ENCODE measurements at regions not wholly inside any gene's neighbourhood (a gene's known extent, or its start where the extent isn't known, plus 50 kb on each side); places are given as distances from the start of the nearest gene placed in this dataset.

DNA sequence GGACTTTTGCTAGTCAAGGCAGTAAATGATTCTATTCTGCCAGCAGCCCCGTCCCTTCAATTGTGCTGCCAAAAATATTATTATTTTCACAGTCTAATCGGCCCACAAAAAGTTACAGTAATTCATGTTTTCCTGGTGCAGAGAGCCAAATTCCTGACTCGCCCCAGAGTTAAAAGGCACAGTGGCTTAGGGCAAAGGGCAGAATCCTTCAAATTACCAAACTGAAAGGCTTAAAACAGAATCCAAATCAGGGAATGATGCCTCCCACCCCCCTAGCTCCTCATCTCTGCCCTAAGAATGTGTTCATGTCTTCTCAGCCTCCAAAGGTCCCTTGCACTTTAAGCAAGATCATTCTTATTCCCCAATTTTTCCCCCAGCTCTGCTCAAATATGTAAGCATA, 477.8 kb upstream of the PROK2 start:
- no peak for TF ChIP-seq CTCF (conservative IDR thresholded peaks at IDR 0.05)
- H3K36me3 ChIP-seq (ENCODE audit: control insufficient read depth, insufficient read depth, low read length) = no peaks in the 10 kb centered on the region
- no peaks in the 10 kb centered on the region for H3K9me3 Mint-ChIP-seq
- no peaks in the 10 kb centered on the region for H3K9me3 ChIP-seq (ENCODE audit: control insufficient read depth, low read length)
- peaks cover 65% of the 10 kb centered on the region for H3K27me3 ChIP-seq (ENCODE audit: control insufficient read depth, insufficient read depth, low read length, poor library complexity, severe bottlenecking)
- no peak overlapping the region for H3K27ac ChIP-seq (ENCODE audit: low read depth, low read length)
- H3K36me3 Mint-ChIP-seq (ENCODE audit: low read depth) = no peaks in the 10 kb centered on the region
- no peaks in the 10 kb centered on the region for H3K4me1 ChIP-seq (ENCODE audit: control insufficient read depth, insufficient read depth, low read length)
- 63 to 87% methylated on average over 3 of the region's 3 CpGs for WGBS, 2 experiments (ENCODE audit: insufficient coverage in 1 of 2, insufficient read length in 1 of 2)
- H3K27ac Mint-ChIP-seq = no peak overlapping the region
- H3K9ac ChIP-seq (ENCODE audit: extremely low read depth, low read length, poor library complexity, severe bottlenecking) = no peak overlapping the region
- DNase-seq = no peak
- peaks cover 63% of the 10 kb centered on the region for H3K27me3 Mint-ChIP-seq (ENCODE audit: insufficient read depth)
- no peak overlapping the region for H3K4me3 Mint-ChIP-seq
- peaks cover 5% of the 10 kb centered on the region for H3K4me1 Mint-ChIP-seq
- H3K4me3 ChIP-seq (ENCODE audit: low read length) = no peak overlapping the region

DNA sequence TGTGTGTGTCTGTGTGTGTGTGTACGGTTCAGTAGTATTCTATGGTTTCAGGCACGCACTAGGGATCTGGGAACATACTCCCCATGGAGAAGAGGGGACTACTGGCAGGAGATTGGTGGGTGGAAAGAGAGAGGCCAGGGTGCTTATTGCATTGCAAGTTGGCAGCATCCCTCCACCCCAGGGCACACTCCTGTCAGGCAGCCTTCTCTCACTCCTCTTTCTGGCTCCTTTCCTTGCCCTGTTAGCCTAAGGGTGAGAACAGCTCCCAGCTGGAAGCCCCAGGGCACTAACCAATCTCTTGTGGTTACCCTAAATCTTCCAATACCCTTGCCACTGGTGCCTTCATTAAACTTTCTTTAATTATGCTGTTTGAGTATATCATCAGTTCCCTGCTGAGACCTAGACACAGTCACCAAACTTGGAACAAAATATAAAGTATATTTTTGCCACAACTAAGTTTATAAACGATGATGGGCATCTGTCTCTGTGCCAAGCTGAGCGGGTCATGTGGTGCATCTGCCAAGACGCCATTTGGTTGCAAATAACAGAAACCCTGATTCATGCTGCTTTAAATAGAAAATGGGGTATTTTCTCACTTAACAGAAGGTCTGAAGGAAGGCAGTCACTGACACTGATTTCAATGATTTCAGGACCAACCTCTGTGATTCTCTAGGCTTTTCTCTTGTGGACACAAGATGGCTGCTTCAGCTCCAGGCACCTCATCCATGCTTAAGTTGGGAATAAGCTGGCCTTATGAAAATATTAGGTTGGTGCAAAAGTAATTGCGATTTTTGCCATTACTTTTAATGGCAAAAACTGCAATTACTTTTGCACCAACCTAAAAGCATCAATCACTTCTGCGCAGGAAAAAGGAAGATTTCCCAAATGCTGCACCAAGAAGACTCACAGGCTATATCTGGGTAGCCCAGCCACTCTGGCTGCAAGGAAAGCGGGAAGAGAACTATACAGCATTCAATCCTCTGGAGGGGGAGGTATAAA, 476.9 kb upstream of the PROK2 start:
- peaks cover 5% of the 10 kb centered on the region for H3K4me1 Mint-ChIP-seq
- H3K4me3 Mint-ChIP-seq = no peak overlapping the region
- Histone ChIP-seq H3K27me3 (ENCODE audit: control insufficient read depth, insufficient read depth, low read length, poor library complexity, severe bottlenecking) (peaks cover 69% of the 10 kb centered on the region), H3K4me1 (ENCODE audit: control insufficient read depth, insufficient read depth, low read length) (no peaks in the 10 kb centered on the region), H3K27ac (ENCODE audit: low read depth, low read length) (no peak overlapping the region), H3K36me3 (ENCODE audit: control insufficient read depth, insufficient read depth, low read length) (no peaks in the 10 kb centered on the region), H3K9me3 (ENCODE audit: control insufficient read depth, low read length) (no peaks in the 10 kb centered on the region), H3K9ac (ENCODE audit: extremely low read depth, low read length, poor library complexity, severe bottlenecking) (no peak overlapping the region), H3K4me3 (ENCODE audit: low read length) (no peak overlapping the region)
- H3K27me3 Mint-ChIP-seq (ENCODE audit: insufficient read depth) = peaks cover 63% of the 10 kb centered on the region
- no peaks in the 10 kb centered on the region for H3K9me3 Mint-ChIP-seq
- no peak for TF ChIP-seq CTCF (conservative IDR thresholded peaks at IDR 0.05)
- H3K27ac Mint-ChIP-seq = no peak overlapping the region
- H3K36me3 Mint-ChIP-seq (ENCODE audit: low read depth) = no peaks in the 10 kb centered on the region
- 93 to 97% methylated on average over 6 to 8 of the region's 8 CpGs for WGBS, 2 experiments (ENCODE audit: insufficient coverage in 1 of 2, insufficient read length in 1 of 2)
- DNase-seq = no peak

- no peak for TF ChIP-seq CTCF (conservative IDR thresholded peaks at IDR 0.05)
- H3K36me3 ChIP-seq (ENCODE audit: control insufficient read depth, insufficient read depth, low read length) = no peaks in the 10 kb centered on the region
- H3K4me3 Mint-ChIP-seq = no peak overlapping the region
- WGBS, 2 experiments (ENCODE audit: insufficient coverage in 1 of 2, insufficient read length in 1 of 2) = 87 to 91% methylated on average over 4 to 5 of the region's 5 CpGs
- no peak overlapping the region for H3K27ac ChIP-seq (ENCODE audit: low read depth, low read length)
- no peaks in the 10 kb centered on the region for H3K36me3 Mint-ChIP-seq (ENCODE audit: low read depth)
- peaks cover 61% of the 10 kb centered on the region for H3K27me3 ChIP-seq (ENCODE audit: control insufficient read depth, insufficient read depth, low read length, poor library complexity, severe bottlenecking)
- H3K9ac ChIP-seq (ENCODE audit: extremely low read depth, low read length, poor library complexity, severe bottlenecking) = no peak overlapping the region
- H3K27ac Mint-ChIP-seq = no peak overlapping the region
- no peaks in the 10 kb centered on the region for H3K9me3 Mint-ChIP-seq
- DNase-seq = no peak
- H3K27me3 Mint-ChIP-seq (ENCODE audit: insufficient read depth) = peaks cover 57% of the 10 kb centered on the region
- H3K4me1 ChIP-seq (ENCODE audit: control insufficient read depth, insufficient read depth, low read length) = no peaks in the 10 kb centered on the region
- no peak overlapping the region for H3K4me3 ChIP-seq (ENCODE audit: low read length)
- no peaks in the 10 kb centered on the region for H3K9me3 ChIP-seq (ENCODE audit: control insufficient read depth, low read length)
- peaks cover 7% of the 10 kb centered on the region for H3K4me1 Mint-ChIP-seq
Observed at GRCh38 chr3:72260588-72260910, 475.6 kb upstream of the PROK2 start.
